Glutamatergic neuron (in vitro differentiated cells): ENCODE measurements at regions not wholly inside any gene's neighbourhood (a gene's known extent, or its start where the extent isn't known, plus 50 kb on each side); places are given as distances from the start of the nearest gene placed in this dataset.

Experiments
- DNase-seq: peaks from one replicate; pipeline ENCODE4 v3.0.0; 2022
- H3K27ac Mint-ChIP-seq: one replicate; pipeline ENCODE4 v1.8.0; 2020; ENCODE audit warnings: mild to moderate bottlenecking, mixed read lengths, inconsistent platforms; ENCODE audit not compliant: unreplicated experiment
- H3K27me3 Mint-ChIP-seq: one replicate; pipeline ENCODE4 v1.8.0; 2020; ENCODE audit warnings: mild to moderate bottlenecking, moderate library complexity, mixed read lengths, inconsistent platforms; ENCODE audit not compliant: unreplicated experiment
- H3K36me3 Mint-ChIP-seq: one replicate; pipeline ENCODE4 v1.8.0; 2020; ENCODE audit warnings: mild to moderate bottlenecking, mixed read lengths, inconsistent platforms; ENCODE audit not compliant: unreplicated experiment
- H3K4me1 Mint-ChIP-seq: one replicate; pipeline ENCODE4 v1.8.0; 2020; ENCODE audit warnings: mild to moderate bottlenecking, low read depth, mixed read lengths, inconsistent platforms; ENCODE audit not compliant: unreplicated experiment
- H3K4me3 Mint-ChIP-seq: one replicate; pipeline ENCODE4 v1.8.0; 2020; ENCODE audit warnings: mild to moderate bottlenecking, mixed read lengths, inconsistent platforms; ENCODE audit not compliant: unreplicated experiment
- H3K9me3 Mint-ChIP-seq: one replicate; pipeline ENCODE4 v1.8.0; 2020; ENCODE audit warnings: mild to moderate bottlenecking, moderate library complexity, mixed read lengths, inconsistent platforms; ENCODE audit not compliant: unreplicated experiment
- CTCF ChIP-seq: fragments of 200-600 bp; sonication (generic); IDR thresholded peaks from one replicate; pipeline ENCODE4 v1.5.0; 2021; ENCODE audit not compliant: partially characterized antibody, unreplicated experiment

GRCh38 chr4:177952723-177953122 is 510.5 kb upstream of the AGA start:
- H3K4me3 Mint-ChIP-seq = no peak overlapping the region
- TF ChIP-seq CTCF = no peak
- no peaks in the 10 kb centered on the region for H3K9me3 Mint-ChIP-seq
- H3K27ac Mint-ChIP-seq = no peak overlapping the region
- no peak for DNase-seq
- no peaks in the 10 kb centered on the region for H3K27me3 Mint-ChIP-seq
- H3K4me1 Mint-ChIP-seq = no peaks in the 10 kb centered on the region
- no peaks in the 10 kb centered on the region for H3K36me3 Mint-ChIP-seq

- Mint-ChIP-seq H3K27ac (no peak overlapping the region), H3K4me3 (no peak overlapping the region), H3K4me1 (no peaks in the 10 kb centered on the region), H3K27me3 (no peaks in the 10 kb centered on the region), H3K9me3 (no peaks in the 10 kb centered on the region), H3K36me3 (no peaks in the 10 kb centered on the region)
- TF ChIP-seq CTCF = no peak
- DNase-seq = no peak
These were observed 515.5 kb upstream of the AGA start for GRCh38 chr4:177957596-177958360.

GRCh38 chr4:177960566-177960965 is 518.3 kb upstream of the AGA start:
- Mint-ChIP-seq H3K36me3 (no peaks in the 10 kb centered on the region), H3K4me1 (no peaks in the 10 kb centered on the region), H3K9me3 (no peaks in the 10 kb centered on the region), H3K27me3 (no peaks in the 10 kb centered on the region), H3K4me3 (no peak overlapping the region), H3K27ac (no peak overlapping the region)
- TF ChIP-seq CTCF = no peak
- no peak for DNase-seq

- DNase-seq = no peak
- TF ChIP-seq CTCF = no peak
- H3K4me1 Mint-ChIP-seq = no peaks in the 10 kb centered on the region
- no peaks in the 10 kb centered on the region for H3K36me3 Mint-ChIP-seq
- H3K4me3 Mint-ChIP-seq = no peak overlapping the region
- no peak overlapping the region for H3K27ac Mint-ChIP-seq
- H3K27me3 Mint-ChIP-seq = no peaks in the 10 kb centered on the region
- H3K9me3 Mint-ChIP-seq = no peaks in the 10 kb centered on the region
These were observed 519.6 kb upstream of the AGA start for GRCh38 chr4:177961761-177962380.

- no peaks in the 10 kb centered on the region for H3K27me3 Mint-ChIP-seq
- H3K27ac Mint-ChIP-seq = no peak overlapping the region
- H3K4me3 Mint-ChIP-seq = no peak overlapping the region
- no peak for TF ChIP-seq CTCF
- no peaks in the 10 kb centered on the region for H3K36me3 Mint-ChIP-seq
- no peak for DNase-seq
- no peaks in the 10 kb centered on the region for H3K9me3 Mint-ChIP-seq
- peaks cover 2% of the 10 kb centered on the region for H3K4me1 Mint-ChIP-seq
These were observed 521.8 kb upstream of the AGA start for GRCh38 chr4:177964061-177964460.
